GM13977 (cell line): ENCODE measurements at regions not wholly inside any gene's neighbourhood (a gene's known extent, or its start where the extent isn't known, plus 50 kb on each side); places are given as distances from the start of the nearest gene placed in this dataset.
A peak's percentile ranks its signal among the peaks of the same experiment; 100 is the strongest.

Experiments
- DNase-seq: peaks from one replicate; pipeline ENCODE4 v3.0.0; 2012; ENCODE audit warnings: low spot score
- CTCF ChIP-seq: IDR thresholded peaks from 2 replicates; pipeline ENCODE4 v1.5.1; 2012; ENCODE audit warnings: mild to moderate bottlenecking, control low read depth; ENCODE audit not compliant: insufficient read depth; ENCODE audit errors: extremely low read depth, missing control alignments
- in situ Hi-C: fragments of 300-500 bp; cut with MboI; formaldehyde crosslinking; loops from one replicate; pipeline ENCODE4 v1.12.0; 2022; ENCODE audit warnings: low sequenced_read_pairs, low pct_unique_long_range_greater_than_20kb, mixed read lengths, inconsistent platforms; ENCODE audit not compliant: unreplicated experiment

DNA sequence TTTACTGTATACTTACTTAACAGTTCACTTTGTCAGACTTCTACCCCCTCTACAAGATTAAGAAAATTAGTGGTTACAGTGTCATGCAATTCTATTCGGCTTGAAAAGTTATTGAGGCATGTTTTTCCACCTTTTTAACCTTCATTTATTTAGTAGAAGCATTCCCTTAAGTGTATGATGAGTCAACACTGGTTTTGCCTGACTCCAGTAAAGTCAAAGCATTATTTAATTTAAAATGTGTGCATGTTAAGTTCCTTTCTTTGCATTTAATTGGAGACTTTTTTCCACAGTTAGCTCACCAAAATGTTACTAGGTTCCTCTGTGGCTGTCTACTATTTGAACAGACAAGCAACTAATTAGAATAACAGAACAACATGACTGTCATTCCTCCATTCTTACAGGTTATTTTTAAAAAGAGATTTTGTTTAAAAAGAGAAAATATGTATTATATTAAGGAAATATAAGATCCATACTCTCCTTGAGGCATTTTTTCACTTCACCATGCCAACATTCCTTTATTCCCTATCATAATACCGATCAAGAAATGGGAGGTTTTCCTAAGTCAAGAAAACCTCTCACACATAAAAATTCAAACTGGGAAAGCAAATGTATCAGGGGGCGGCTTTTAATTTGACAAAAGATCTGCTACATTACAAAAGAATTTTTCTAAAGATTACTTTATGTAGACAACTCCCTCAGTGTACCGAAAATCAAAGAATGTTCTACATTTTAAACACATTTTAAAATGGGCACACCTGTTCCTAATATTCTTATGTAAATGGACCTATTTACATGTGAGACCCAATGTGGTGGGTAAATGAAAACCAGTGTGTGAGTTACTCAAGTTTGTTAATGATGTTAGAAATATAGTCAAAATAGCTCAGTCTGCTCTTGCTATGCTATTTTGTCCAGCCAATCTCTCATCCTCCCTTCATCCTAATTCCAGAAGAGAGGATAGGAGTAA lies 361.2 kb downstream of the UTRN start:
- no peak for DNase-seq
- in situ Hi-C loops: no loop called here
- TF ChIP-seq CTCF: no peak

DNA sequence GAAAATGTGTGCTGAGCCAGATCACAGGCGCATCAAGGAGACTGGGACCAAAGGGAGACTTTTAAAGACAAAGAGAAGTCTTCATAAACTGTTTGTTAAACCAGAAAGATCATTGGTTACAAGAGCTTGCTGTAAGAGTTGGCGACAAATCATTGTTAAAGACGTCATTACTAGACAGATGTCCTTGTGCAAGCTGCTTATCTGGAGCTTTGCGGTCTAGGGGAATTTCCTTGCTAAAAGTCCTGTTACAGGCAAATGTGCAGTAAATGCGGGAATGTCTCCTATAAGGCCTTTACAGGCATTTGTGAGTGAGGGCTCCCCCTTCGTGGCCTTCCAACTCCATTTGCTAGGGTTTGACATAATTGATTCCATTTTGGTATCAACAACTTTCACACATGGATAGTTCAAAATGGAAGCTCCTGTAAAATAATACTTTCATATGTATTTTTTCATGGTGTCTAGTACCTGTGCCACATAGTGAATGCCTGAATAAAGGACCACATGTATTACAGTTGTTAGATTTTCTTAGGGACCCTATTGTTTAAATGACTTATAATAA lies 362.4 kb downstream of the UTRN start:
- DNase-seq: no peak
- in situ Hi-C loops: no loop called here
- TF ChIP-seq CTCF: no peak

DNA sequence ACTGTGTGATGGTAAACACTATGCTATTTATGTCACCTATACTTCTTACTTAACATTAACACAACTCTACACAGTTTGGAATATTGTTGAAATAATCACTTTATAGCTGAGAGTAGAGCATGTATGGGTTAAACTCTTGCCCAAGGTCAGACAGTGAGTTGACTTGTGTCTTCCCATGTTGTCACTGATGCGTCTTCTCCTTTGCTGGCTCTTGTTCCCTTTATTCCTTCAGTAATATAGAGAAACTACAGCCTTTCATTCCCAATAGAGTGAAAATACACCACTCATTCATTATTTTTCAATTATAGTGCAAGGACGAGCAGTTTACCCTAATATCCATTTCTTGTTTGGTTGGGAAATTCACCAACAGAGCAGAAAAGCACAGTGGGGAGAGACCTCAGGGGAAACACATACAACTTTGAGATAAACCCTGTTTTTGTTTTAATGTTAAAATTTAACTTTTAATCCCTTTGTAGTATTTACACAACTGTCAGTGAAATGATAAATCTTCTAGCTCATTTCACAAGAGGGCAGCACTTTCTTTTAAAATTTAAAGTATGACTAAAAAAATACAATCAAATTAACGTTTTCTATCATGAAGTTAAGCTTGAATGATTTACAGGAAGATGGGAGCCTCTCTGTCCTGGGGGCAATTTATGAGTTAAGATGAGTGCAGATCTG lies 363.0 kb downstream of the UTRN start:
- in situ Hi-C loops: no loop called here
- no peak for DNase-seq
- TF ChIP-seq CTCF: peak; percentile 12

DNA sequence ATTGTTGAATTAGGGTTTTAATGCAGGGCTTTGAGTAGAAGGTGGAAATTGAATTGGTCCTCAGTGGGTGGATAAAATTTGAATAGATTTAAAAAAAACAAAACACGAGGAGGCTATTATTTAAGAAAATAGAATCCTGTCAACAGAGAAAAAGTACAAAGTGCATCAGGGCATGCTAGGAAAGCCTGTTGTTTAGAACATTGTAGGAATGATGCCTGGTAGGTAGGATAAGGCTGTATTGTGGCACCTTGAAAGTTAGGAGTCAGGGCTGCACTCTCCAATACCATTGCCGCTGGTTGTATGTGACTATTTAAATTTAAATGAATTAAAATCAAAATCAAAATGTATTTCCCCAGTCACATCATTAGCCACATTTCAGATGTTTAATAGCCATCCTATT lies 363.9 kb downstream of the UTRN start:
- TF ChIP-seq CTCF: no peak
- no peak for DNase-seq
- in situ Hi-C loops: no loop called here

DNA sequence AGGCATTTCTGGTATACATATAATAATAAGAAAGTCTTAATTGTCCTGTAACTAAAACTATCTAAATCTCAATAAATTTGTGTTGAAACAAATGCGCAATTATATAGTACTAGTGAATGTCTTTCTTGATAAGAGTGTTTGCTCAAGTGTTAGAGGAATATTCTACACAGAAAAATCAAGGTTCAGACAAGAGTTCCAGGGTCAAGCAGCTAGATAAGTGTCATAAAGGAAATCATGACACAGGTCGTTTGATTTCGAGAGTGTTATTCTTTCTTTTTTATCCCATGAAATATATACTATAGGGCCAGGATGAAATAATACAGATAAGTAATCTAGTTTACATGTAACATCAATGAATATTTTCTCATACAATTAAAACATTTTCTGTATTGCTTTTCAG lies 366.1 kb downstream of the UTRN start:
- TF ChIP-seq CTCF: no peak
- no peak for DNase-seq
- in situ Hi-C loops: no loop called here

DNA sequence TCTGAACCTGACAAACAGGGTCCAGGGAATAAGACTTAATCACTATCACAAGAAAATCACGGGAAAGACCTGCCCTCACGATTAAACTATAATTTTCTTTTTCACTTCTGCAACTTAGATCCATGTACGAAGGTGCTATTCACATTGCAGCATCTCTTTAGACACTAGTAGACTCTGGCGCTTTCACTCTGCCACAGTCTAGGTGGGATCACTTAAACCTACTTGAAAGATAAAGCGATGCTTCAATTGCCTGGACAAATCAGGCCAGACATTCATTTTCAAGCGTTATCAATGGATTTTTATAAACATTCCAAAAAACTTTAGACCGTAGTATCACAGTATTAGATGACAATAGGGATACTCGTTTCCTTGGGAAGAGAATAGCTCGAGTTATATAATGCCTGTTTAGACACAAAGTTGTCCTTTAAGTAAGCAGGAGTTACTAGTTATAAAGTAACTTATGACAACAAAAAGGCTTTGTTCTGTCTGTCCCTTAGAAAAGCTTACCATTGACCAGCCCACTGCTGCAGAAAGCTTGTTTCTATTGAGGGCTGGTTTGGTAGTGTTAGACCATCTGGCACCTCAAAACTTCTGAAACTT lies 367.3 kb downstream of the UTRN start:
- in situ Hi-C loops: no loop called here
- no peak for DNase-seq
- no peak for TF ChIP-seq CTCF
